ENCODE measurements at regions not wholly inside any gene's neighbourhood (a gene's known extent, or its start where the extent isn't known, plus 50 kb on each side); places are given as distances from the start of the nearest gene placed in this dataset.

DNA sequence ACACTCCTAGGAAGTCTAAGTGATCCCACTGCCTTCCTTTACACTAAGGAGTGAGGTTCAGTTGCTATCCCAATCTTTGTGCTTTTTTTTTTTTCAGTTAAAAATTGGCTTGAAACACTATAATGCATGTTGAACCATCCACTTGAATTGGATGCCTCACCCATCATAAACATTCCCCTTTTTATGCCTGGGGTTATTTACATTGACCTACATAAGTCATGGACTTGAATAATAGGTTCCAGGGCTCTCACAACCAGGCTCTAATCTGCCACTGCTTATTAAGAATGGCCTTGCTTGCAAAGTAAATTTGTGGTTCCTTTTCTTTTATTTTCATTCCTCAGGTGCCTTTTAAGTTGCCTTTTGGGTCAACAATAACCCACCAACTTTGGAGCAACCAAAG, 236.1 kb upstream of the MEIS1 start:
- no peak for FAIRE-seq
- TF ChIP-seq, protein P1, sequence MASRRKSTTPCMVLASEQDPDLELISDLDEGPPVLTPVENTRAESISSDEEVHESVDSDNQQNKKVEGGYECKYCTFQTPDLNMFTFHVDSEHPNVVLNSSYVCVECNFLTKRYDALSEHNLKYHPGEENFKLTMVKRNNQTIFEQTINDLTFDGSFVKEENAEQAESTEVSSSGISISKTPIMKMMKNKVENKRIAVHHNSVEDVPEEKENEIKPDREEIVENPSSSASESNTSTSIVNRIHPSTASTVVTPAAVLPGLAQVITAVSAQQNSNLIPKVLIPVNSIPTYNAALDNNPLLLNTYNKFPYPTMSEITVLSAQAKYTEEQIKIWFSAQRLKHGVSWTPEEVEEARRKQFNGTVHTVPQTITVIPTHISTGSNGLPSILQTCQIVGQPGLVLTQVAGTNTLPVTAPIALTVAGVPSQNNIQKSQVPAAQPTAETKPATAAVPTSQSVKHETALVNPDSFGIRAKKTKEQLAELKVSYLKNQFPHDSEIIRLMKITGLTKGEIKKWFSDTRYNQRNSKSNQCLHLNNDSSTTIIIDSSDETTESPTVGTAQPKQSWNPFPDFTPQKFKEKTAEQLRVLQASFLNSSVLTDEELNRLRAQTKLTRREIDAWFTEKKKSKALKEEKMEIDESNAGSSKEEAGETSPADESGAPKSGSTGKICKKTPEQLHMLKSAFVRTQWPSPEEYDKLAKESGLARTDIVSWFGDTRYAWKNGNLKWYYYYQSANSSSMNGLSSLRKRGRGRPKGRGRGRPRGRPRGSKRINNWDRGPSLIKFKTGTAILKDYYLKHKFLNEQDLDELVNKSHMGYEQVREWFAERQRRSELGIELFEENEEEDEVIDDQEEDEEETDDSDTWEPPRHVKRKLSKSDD (CRISPR knock-in tag; IDR thresholded peaks at IDR 0.05; ENCODE audit: low read depth), result no peak
- TF ChIP-seq RNF2 (conservative IDR thresholded peaks at IDR 0.05; ENCODE audit: low read depth), result no peak
- no peak for TF ChIP-seq KDM2A (CRISPR knock-in tag; IDR thresholded peaks at IDR 0.05; ENCODE audit: borderline replicate concordance, low read depth)
- no peak for TF ChIP-seq GATA4 (IDR thresholded peaks at IDR 0.05; ENCODE audit: borderline replicate concordance, low read depth)
- TF ChIP-seq, protein P2, sequence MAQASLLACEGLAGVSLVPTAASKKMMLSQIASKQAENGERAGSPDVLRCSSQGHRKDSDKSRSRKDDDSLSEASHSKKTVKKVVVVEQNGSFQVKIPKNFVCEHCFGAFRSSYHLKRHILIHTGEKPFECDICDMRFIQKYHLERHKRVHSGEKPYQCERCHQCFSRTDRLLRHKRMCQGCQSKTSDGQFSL (CRISPR knock-in tag; IDR thresholded peaks at IDR 0.05), result no peak

DNA sequence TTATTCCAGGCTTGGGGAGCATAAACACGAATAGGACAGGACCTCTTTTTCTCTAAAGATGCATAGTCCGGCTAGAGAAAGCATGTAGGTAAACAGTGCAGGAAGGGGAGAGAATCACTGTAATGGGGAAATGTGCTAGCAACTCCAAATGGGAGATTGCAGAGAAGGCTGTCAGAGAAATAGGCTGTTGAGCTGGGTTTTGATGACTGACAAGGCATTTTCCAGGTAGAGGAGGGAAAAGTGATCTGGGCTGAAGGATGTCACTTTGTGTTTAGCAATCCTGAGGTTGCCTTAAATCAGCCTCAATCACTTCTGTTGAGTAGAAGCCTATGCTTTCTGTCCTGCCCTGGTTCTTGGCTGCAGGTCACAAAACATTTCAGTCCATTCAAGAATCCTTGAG, 242.0 kb upstream of the MEIS1 start:
- BruUV-seq (replicated peaks), result no TSS peak
- POLR2A ChIA-PET, result no interaction called here
- TF ChIP-seq, protein P3, sequence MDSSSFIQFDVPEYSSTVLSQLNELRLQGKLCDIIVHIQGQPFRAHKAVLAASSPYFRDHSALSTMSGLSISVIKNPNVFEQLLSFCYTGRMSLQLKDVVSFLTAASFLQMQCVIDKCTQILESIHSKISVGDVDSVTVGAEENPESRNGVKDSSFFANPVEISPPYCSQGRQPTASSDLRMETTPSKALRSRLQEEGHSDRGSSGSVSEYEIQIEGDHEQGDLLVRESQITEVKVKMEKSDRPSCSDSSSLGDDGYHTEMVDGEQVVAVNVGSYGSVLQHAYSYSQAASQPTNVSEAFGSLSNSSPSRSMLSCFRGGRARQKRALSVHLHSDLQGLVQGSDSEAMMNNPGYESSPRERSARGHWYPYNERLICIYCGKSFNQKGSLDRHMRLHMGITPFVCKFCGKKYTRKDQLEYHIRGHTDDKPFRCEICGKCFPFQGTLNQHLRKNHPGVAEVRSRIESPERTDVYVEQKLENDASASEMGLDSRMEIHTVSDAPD (CRISPR knock-in tag; IDR thresholded peaks at IDR 0.05), result no peak
- TF ChIP-seq HMGA1 (CRISPR knock-in tag; conservative IDR thresholded peaks at IDR 0.05) (no peak), STAT5B (CRISPR knock-in tag; IDR thresholded peaks at IDR 0.05) (no peak), ZNF766 (CRISPR knock-in tag; IDR thresholded peaks at IDR 0.05; ENCODE audit: borderline replicate concordance) (no peak), NCOA5 (CRISPR knock-in tag; IDR thresholded peaks at IDR 0.05) (no peak)
- TF ChIP-seq, protein P4, sequence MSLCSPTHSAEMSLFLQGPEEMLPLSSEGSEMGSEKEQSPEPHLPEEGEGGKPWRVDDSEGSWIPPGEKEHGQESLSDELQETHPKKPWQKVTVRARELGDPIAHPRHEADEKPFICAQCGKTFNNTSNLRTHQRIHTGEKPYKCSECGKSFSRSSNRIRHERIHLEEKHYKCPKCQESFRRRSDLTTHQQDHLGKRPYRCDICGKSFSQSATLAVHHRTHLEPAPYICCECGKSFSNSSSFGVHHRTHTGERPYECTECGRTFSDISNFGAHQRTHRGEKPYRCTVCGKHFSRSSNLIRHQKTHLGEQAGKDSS (CRISPR knock-in tag; IDR thresholded peaks at IDR 0.05; ENCODE audit: borderline replicate concordance, low read depth), result no peak
- TF ChIP-seq, protein P5, sequence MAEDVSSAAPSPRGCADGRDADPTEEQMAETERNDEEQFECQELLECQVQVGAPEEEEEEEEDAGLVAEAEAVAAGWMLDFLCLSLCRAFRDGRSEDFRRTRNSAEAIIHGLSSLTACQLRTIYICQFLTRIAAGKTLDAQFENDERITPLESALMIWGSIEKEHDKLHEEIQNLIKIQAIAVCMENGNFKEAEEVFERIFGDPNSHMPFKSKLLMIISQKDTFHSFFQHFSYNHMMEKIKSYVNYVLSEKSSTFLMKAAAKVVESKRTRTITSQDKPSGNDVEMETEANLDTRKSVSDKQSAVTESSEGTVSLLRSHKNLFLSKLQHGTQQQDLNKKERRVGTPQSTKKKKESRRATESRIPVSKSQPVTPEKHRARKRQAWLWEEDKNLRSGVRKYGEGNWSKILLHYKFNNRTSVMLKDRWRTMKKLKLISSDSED (CRISPR knock-in tag; IDR thresholded peaks at IDR 0.05), result no peak

More for the DNA sequence above, 236.1 kb upstream of the MEIS1 start:
- DNase-seq (ENCODE audit: low spot score) (no peak), ATAC-seq (no peak)
- Histone ChIP-seq H3K4me1 (ENCODE audit: insufficient read depth, low read length) (no peaks in the 10 kb centered on the region), H3K9ac (ENCODE audit: insufficient read depth, low read depth, low read length) (no peak overlapping the region), H3K4me2 (ENCODE audit: low read depth, low read length) (no peak overlapping the region), H3K9me3 (ENCODE audit: low read length) (no peaks in the 10 kb centered on the region), H3K27me3 (ENCODE audit: control insufficient read depth in 1 of 2, insufficient read depth in 2 of 2, low read length in 2 of 2) (no peaks in the 10 kb centered on the region; a peak in 1 of 5 replicates), H3K27ac (ENCODE audit: extremely low read length, insufficient read depth, low read length) (no peak overlapping the region), H3K36me3 (replicated peaks in 1 of 2; ENCODE audit: control insufficient read depth in 1 of 2, insufficient read depth in 2 of 2, low read length in 2 of 2) (no peaks in the 10 kb centered on the region), H4K20me1 (ENCODE audit: insufficient read depth, low read length) (no peaks in the 10 kb centered on the region), H3K79me2 (ENCODE audit: insufficient read depth, low read length) (no peaks in the 10 kb centered on the region), H3K4me3 (replicated peaks in 1 of 3; ENCODE audit: insufficient read depth in 1 of 3, low read depth in 2 of 3, low read length in 3 of 3) (no peak overlapping the region), H2AFZ (ENCODE audit: low read length) (no peak overlapping the region)
- POLR2A ChIA-PET, result no interaction called here
- BruUV-seq (replicated peaks), result no TSS peak
- CTCF ChIA-PET (ENCODE audit: low intra/inter-chr PET ratio, low total read pairs), result no interaction called here
- intact Hi-C loops (cut with micrococcal nuclease; ENCODE audit: unreplicated experiment), result no loop called here
- in situ Hi-C loops (cut with HindIII; ENCODE audit: extremely low pct_ligation_motif_present, low pct_unique_long_range_greater_than_20kb), result no loop called here

More for the DNA sequence above, 242.0 kb upstream of the MEIS1 start:
- no peaks in the 10 kb centered on the region for H3K36me3 ChIP-seq (replicated peaks in 1 of 2; ENCODE audit: control insufficient read depth in 1 of 2, insufficient read depth in 2 of 2, low read length in 2 of 2)
- no peak overlapping the region for H2AFZ ChIP-seq (ENCODE audit: low read length)
- DNase-seq (ENCODE audit: low spot score) (no peak), FAIRE-seq (no peak), ATAC-seq (no peak)
- 2% methylated on average over 2 of the region's 2 CpGs for WGBS (ENCODE audit: low lambda C conversion rate)
- no peaks in the 10 kb centered on the region for H3K79me2 ChIP-seq (ENCODE audit: insufficient read depth, low read length)
- intact Hi-C loops (cut with micrococcal nuclease; ENCODE audit: unreplicated experiment), result no loop called here
- no peaks in the 10 kb centered on the region for H3K9me3 ChIP-seq (ENCODE audit: low read length)
- H3K27me3 ChIP-seq (ENCODE audit: control insufficient read depth in 1 of 2, insufficient read depth in 2 of 2, low read length in 2 of 2), result no peaks in the 10 kb centered on the region
- CTCF ChIA-PET (ENCODE audit: low intra/inter-chr PET ratio, low total read pairs), result no interaction called here
- H3K9ac ChIP-seq (ENCODE audit: insufficient read depth, low read depth, low read length), result no peak overlapping the region
- no peak overlapping the region for H3K4me2 ChIP-seq (ENCODE audit: low read depth, low read length)
- H3K27ac ChIP-seq (ENCODE audit: extremely low read length, insufficient read depth, low read length), result no peak overlapping the region
- H3K4me3 ChIP-seq (replicated peaks in 1 of 3; ENCODE audit: insufficient read depth in 1 of 3, low read depth in 2 of 3, low read length in 3 of 3), result no peak overlapping the region
- H4K20me1 ChIP-seq (ENCODE audit: insufficient read depth, low read length), result no peaks in the 10 kb centered on the region
- no peaks in the 10 kb centered on the region for H3K4me1 ChIP-seq (ENCODE audit: insufficient read depth, low read length)
- in situ Hi-C loops (cut with HindIII; ENCODE audit: extremely low pct_ligation_motif_present, low pct_unique_long_range_greater_than_20kb), result no loop called here
